Osteoblast (primary cell): ENCODE measurements at regions not wholly inside any gene's neighbourhood (a gene's known extent, or its start where the extent isn't known, plus 50 kb on each side); places are given as distances from the start of the nearest gene placed in this dataset.

Experiments
- DNase-seq: peaks from one replicate; pipeline ENCODE4 v3.0.0; 2011; ENCODE audit warnings: low spot score, mixed read lengths; ENCODE audit not compliant: insufficient read length; ENCODE audit errors: missing footprints
- H2AFZ ChIP-seq: 2 replicates; pipeline ENCODE4 v1.6.0; 2011; ENCODE audit warnings: mild to moderate bottlenecking, low read length
- H3K27ac ChIP-seq: 2 replicates; pipeline ENCODE4 v1.5.1; 2011; ENCODE audit warnings: mild to moderate bottlenecking, low read depth, low read length, moderate library complexity
- H3K27me3 ChIP-seq: 2 replicates; pipeline ENCODE4 v1.6.0; 2012; ENCODE audit warnings: mild to moderate bottlenecking, control low read depth, inconsistent platforms, low read length, moderate library complexity; ENCODE audit not compliant: insufficient read depth
- H3K36me3 ChIP-seq: 2 replicates; pipeline ENCODE4 v1.5.1; 2011; ENCODE audit warnings: mild to moderate bottlenecking, low read length, control low read depth, moderate library complexity; ENCODE audit not compliant: insufficient read depth
- H3K4me1 ChIP-seq: 2 replicates; pipeline ENCODE4 v1.5.1; 2011; ENCODE audit warnings: mild to moderate bottlenecking, low read length, control low read depth, moderate library complexity; ENCODE audit not compliant: insufficient read depth
- H3K4me2 ChIP-seq: 2 replicates; pipeline ENCODE4 v1.6.0; 2011; ENCODE audit warnings: mild to moderate bottlenecking, low read length; ENCODE audit not compliant: insufficient read depth
- H3K4me3 ChIP-seq: fragments of 200-600 bp; sonication (generic); 3 replicates; pipeline ENCODE4 v1.5.1; 2012; ENCODE audit warnings: mild to moderate bottlenecking, low read length, inconsistent platforms; ENCODE audit not compliant: insufficient read depth
- H3K79me2 ChIP-seq: 2 replicates; pipeline ENCODE4 v1.6.0; 2012; ENCODE audit warnings: mild to moderate bottlenecking, low read length, control low read depth, inconsistent platforms; ENCODE audit not compliant: insufficient read depth
- H3K9me3 ChIP-seq: 2 replicates; pipeline ENCODE4 v1.5.1; 2011; ENCODE audit warnings: low read depth, low read length, control low read depth
- H4K20me1 ChIP-seq: 2 replicates; pipeline ENCODE4 v1.6.0; 2012; ENCODE audit warnings: mild to moderate bottlenecking, low read length, control low read depth; ENCODE audit not compliant: insufficient read depth
- TF ChIP-seq, protein P1 (sequence below): IDR thresholded peaks from 2 replicates; pipeline ENCODE4 v1.5.1; 2011; ENCODE audit warnings: mild to moderate bottlenecking, low read depth, low read length, moderate library complexity; ENCODE audit errors: extremely low read depth

DNA sequence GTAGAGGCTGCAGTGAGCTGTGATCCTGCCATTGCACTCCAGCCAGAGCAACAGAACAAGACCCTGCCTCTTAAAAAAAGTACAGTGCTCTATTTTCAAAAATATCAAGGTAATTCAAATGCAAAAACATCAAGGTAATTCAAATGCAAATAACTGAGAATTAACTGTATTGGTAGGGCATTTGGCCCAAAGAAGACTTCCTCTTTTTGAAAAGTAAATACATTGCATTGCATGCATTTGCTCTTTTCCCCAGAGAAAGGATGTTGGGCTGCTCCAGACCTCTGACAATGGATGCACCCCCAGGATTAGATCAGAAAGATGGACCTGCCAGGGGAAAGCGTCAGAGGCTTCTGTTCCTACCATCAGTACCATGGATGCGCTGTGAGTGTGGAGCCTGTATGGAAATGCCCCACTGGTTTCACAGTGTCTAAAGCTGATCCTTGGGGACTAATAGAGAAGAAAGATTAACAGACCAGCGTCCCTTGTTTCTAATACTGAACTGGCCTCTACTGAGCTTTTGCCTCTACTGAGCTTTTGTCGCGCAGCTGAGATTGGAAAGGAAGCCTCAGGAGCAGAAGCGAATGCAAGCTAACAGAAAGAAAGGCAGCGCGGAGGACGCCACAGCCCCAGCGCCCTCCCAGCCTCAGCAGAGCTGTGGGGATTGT, 93.5 kb upstream of the LYZL2 start:
- H2AFZ ChIP-seq, result no peak overlapping the region
- no peaks in the 10 kb centered on the region for H3K4me1 ChIP-seq
- H3K4me3 ChIP-seq, result no peak overlapping the region
- TF ChIP-seq, protein P1, sequence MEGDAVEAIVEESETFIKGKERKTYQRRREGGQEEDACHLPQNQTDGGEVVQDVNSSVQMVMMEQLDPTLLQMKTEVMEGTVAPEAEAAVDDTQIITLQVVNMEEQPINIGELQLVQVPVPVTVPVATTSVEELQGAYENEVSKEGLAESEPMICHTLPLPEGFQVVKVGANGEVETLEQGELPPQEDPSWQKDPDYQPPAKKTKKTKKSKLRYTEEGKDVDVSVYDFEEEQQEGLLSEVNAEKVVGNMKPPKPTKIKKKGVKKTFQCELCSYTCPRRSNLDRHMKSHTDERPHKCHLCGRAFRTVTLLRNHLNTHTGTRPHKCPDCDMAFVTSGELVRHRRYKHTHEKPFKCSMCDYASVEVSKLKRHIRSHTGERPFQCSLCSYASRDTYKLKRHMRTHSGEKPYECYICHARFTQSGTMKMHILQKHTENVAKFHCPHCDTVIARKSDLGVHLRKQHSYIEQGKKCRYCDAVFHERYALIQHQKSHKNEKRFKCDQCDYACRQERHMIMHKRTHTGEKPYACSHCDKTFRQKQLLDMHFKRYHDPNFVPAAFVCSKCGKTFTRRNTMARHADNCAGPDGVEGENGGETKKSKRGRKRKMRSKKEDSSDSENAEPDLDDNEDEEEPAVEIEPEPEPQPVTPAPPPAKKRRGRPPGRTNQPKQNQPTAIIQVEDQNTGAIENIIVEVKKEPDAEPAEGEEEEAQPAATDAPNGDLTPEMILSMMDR, result no peak
- peaks cover 5% of the 10 kb centered on the region for H3K27me3 ChIP-seq
- no peak for DNase-seq
- no peaks in the 10 kb centered on the region for H3K36me3 ChIP-seq
- H3K9me3 ChIP-seq, result no peaks in the 10 kb centered on the region
- no peaks in the 10 kb centered on the region for H3K79me2 ChIP-seq
- H4K20me1 ChIP-seq, result no peaks in the 10 kb centered on the region
- no peak overlapping the region for H3K4me2 ChIP-seq
- no peak overlapping the region for H3K27ac ChIP-seq

DNA sequence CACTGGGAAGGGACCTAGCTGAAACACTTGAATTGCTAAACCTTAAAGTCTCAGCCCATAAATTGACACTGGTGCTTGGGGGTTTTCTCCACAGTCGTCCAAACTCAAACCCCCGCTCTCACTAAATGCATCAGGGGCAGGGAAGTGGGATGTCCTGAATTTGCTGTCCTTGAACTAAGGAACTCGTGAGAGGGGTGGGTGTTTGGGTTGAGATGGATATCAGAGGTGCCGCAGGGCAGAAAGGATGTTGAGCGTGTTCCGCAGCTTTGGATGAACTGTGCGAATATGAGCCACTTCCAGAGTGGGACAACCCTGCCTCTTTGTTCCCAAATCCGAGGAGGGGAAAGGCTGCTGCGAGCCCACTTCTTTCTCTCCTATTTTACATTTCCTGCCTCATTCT, 90.3 kb upstream of the LYZL2 start:
- Histone ChIP-seq H3K4me3 (no peak overlapping the region), H3K27ac (no peak overlapping the region), H3K36me3 (no peaks in the 10 kb centered on the region), H4K20me1 (no peaks in the 10 kb centered on the region), H3K9me3 (no peaks in the 10 kb centered on the region), H2AFZ (no peak overlapping the region), H3K4me2 (no peak overlapping the region), H3K27me3 (peaks cover 5% of the 10 kb centered on the region), H3K4me1 (no peaks in the 10 kb centered on the region), H3K79me2 (no peaks in the 10 kb centered on the region)
- no peak for DNase-seq
- TF ChIP-seq, protein P1, result no peak

- H3K4me1 ChIP-seq, result no peaks in the 10 kb centered on the region
- no peak overlapping the region for H3K4me2 ChIP-seq
- no peak overlapping the region for H3K4me3 ChIP-seq
- TF ChIP-seq, protein P1, result no peak
- H3K36me3 ChIP-seq, result no peaks in the 10 kb centered on the region
- H3K79me2 ChIP-seq, result no peaks in the 10 kb centered on the region
- peaks cover 6% of the 10 kb centered on the region for H3K9me3 ChIP-seq
- H3K27ac ChIP-seq, result no peak overlapping the region
- no peaks in the 10 kb centered on the region for H4K20me1 ChIP-seq
- DNase-seq, result no peak
- no peak overlapping the region for H2AFZ ChIP-seq
- no peaks in the 10 kb centered on the region for H3K27me3 ChIP-seq
Observed at GRCh38 chr10:30709700-30710358, 80.3 kb upstream of the LYZL2 start.

DNA sequence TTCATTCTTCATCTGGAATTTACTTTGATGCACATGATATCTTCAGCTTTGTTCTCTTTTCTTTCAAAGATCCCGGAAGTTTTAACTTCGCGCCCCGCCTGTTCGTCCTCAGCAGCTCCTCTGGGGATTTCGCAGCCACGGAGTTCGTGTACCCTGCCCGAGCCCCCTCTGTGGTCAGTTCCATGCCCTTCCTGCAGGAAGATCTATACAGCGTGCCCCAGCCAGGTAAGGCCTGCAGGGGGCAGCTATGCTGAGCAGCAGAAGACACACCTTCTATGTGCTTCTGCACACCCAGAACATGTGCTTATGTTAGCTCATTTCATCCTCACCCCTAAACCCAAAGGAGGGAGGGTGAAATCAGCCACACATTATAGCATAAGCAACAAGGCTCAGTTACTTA, 79.7 kb upstream of the LYZL2 start:
- Histone ChIP-seq H3K79me2 (no peaks in the 10 kb centered on the region), H3K9me3 (peaks cover 6% of the 10 kb centered on the region), H3K36me3 (no peaks in the 10 kb centered on the region), H4K20me1 (no peaks in the 10 kb centered on the region), H3K4me3 (no peak overlapping the region), H3K4me1 (no peaks in the 10 kb centered on the region), H3K27ac (no peak overlapping the region), H3K4me2 (no peak overlapping the region), H2AFZ (no peak overlapping the region), H3K27me3 (no peaks in the 10 kb centered on the region)
- TF ChIP-seq, protein P1, result no peak
- no peak for DNase-seq
